COR-L47 (cell line): ENCODE measurements at regions not wholly inside any gene's neighbourhood (a gene's known extent, or its start where the extent isn't known, plus 50 kb on each side); places are given as distances from the start of the nearest gene placed in this dataset.

Experiments
- DNase-seq: peaks from one replicate; lab custom pipeline; 2025; lab: John Stamatoyannopoulos, UW

GRCh38 chr5:142507531-142508372 lies 178.1 kb downstream of the FGF1 start:
- DNase-seq = no peak

- DNase-seq = no peak
Observed at GRCh38 chr5:142506756-142507155, 179.1 kb downstream of the FGF1 start.

- DNase-seq = no peak
Observed at GRCh38 chr5:142506046-142506445, 179.8 kb downstream of the FGF1 start.

- DNase-seq = no peak
Observed at GRCh38 chr5:142501890-142502289, 177.1 kb upstream of the SPRY4 start.

- no peak for DNase-seq
Observed at GRCh38 chr5:142500227-142500905, 175.5 kb upstream of the SPRY4 start.

- no peak for DNase-seq
Observed at GRCh38 chr5:142499591-142500226, 174.9 kb upstream of the SPRY4 start.

- no peak for DNase-seq
Observed at GRCh38 chr5:142498298-142498697, 173.5 kb upstream of the SPRY4 start.

- no peak for DNase-seq
Observed at GRCh38 chr5:142495531-142495930, 170.7 kb upstream of the SPRY4 start.

GRCh38 chr5:142493875-142494518 lies 169.2 kb upstream of the SPRY4 start:
- DNase-seq = no peak

- DNase-seq = no peak
Observed at GRCh38 chr5:142492781-142493281, 168.0 kb upstream of the SPRY4 start.

GRCh38 chr5:142491679-142492078 lies 166.9 kb upstream of the SPRY4 start:
- DNase-seq = no peak

- no peak for DNase-seq
Observed at GRCh38 chr5:142491270-142491669, 166.4 kb upstream of the SPRY4 start.

GRCh38 chr5:142486581-142486980 lies 161.8 kb upstream of the SPRY4 start:
- DNase-seq = no peak

- DNase-seq = no peak
Observed at GRCh38 chr5:142486020-142486419, 161.2 kb upstream of the SPRY4 start.

- DNase-seq = no peak
Observed at GRCh38 chr5:142484821-142485387, 160.1 kb upstream of the SPRY4 start.

- no peak for DNase-seq
Observed at GRCh38 chr5:142482207-142482606, 157.4 kb upstream of the SPRY4 start.

- DNase-seq = no peak
Observed at GRCh38 chr5:142481410-142481809, 156.6 kb upstream of the SPRY4 start.

GRCh38 chr5:142479854-142480519 lies 155.2 kb upstream of the SPRY4 start:
- no peak for DNase-seq

GRCh38 chr5:142479150-142479549 lies 154.3 kb upstream of the SPRY4 start:
- no peak for DNase-seq

GRCh38 chr5:142478113-142478512 lies 153.3 kb upstream of the SPRY4 start:
- DNase-seq = no peak

GRCh38 chr5:142475102-142475513 lies 150.3 kb upstream of the SPRY4 start:
- no peak for DNase-seq
